NCI-H1694 (cell line): ENCODE measurements at regions not wholly inside any gene's neighbourhood (a gene's known extent, or its start where the extent isn't known, plus 50 kb on each side); places are given as distances from the start of the nearest gene placed in this dataset.

Experiments used
- DNase-seq: peaks from one replicate; lab custom pipeline; 2025; lab: John Stamatoyannopoulos, UW

GRCh38 chr4:92111493-92111892, 192.3 kb upstream of the GRID2 start:
- DNase-seq, result no peak

- no peak for DNase-seq
These were observed 191.0 kb upstream of the GRID2 start for GRCh38 chr4:92112805-92113204.

GRCh38 chr4:92120810-92121498, 182.8 kb upstream of the GRID2 start:
- DNase-seq, result no peak

DNA sequence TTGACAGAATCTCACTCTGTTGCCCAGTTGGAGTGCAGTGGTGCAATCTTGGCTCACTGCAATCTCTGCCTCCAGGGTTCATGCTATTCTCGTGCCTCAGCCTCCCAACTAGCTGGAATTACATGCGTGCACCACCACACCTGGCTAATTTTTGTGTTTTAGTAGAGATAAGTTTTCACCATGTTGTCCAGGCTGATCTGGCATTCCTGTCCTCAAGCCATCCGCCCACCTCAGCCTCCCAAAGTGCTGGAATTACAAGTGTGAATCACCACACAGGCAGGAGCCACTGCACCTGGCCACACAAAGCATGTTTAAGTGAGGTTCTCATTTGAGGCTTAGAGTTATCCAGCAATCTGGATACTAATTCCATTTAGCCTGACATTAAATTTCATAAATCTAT, 180.9 kb upstream of the GRID2 start:
- DNase-seq, result no peak

GRCh38 chr4:92128676-92129075, 175.1 kb upstream of the GRID2 start:
- DNase-seq, result no peak

GRCh38 chr4:92129408-92129994, 174.3 kb upstream of the GRID2 start:
- no peak for DNase-seq

DNA sequence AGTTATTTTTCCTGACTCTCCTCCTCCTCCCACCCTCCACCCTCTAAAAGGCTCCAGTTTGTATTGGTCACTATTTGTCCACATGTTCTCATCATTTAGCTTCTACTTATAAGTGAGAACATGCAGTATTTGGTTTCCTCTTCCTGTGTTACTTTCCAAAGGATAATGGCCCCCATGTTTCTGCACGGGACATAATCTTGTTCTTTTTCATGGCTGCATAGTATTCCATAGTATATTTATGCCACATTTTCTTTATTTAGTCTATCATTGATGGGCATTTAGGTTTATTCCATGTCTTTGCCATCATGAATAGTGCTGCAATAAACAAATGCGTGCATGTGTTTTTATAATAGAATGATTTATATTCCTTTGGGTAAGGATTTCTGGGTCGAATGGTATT, 167.3 kb upstream of the GRID2 start:
- DNase-seq, result no peak

DNA sequence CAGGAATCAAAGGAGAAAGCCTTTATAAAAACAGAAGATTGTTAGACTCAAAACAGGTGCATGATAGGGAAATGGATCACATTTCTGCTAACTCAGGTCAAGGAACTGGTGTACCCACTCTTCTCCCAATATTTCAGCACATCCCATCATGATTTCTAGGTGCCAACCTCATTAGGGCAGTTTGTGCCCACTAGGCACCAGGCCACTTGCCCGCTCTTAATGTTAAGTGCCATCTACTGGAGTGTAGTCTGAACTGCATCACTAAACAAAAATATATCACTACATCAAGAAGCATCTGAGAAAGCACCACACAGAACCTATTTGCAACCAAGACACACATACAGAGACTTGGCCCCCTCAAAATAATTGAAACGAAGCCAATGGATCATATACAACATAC, 140.4 kb upstream of the GRID2 start:
- no peak for DNase-seq

DNA sequence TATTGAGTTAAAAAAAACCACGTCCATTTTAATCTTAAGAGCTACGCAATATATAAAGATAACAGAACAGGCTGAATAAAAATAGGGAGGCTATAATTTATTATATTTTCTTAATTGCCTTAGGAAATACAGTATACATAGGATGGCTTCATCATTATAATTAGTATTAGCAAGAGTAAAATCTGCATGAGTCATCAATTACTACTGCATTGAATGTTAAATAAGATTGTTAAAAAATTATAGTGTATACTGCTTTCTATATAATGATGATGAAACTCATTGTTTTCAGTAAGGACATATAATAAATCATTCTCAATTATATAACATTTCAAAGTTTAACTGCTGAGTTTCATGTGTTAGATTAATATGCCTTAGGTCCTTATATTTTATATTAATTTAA, 133.4 kb upstream of the GRID2 start:
- no peak for DNase-seq

GRCh38 chr4:92172203-92172602, 131.6 kb upstream of the GRID2 start:
- DNase-seq, result no peak

- DNase-seq, result no peak
These were observed 128.5 kb upstream of the GRID2 start for GRCh38 chr4:92175250-92175649.

DNA sequence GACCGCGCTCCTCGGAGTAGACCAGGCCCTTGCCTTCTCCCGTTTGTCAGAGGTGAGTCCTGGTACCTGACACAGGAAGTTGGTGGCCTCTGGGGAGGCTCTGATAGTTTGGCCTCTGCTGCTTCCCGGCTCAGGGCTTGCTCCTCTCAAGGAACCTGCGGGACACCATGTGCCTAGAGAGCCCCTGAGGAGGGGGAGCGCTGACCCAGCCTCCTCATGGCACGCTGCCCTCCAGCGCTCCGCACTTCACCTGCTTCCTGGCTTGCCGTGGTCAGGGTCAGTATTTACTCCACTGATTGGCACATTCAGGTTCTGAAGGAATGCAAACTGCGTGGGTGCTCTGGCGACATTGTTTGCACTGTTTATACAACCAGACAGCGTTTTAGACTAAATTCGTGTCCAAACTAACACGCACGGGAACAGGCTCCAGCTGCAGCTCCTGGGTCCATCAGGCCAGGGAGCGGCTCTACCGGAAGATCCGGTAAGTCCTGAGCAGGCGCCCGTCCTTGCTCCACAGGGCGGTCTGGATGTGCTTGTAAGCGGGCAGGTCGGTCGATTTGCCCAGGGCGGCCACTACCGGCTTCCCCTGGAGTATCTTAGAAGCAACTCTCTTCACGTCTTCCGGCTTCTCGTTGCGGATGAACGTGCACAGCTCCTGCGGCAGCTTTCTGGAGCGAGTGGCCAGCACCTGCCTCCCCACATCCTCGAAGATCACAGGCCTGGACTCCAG, 121.6 kb upstream of the GRID2 start:
- no peak for DNase-seq

DNA sequence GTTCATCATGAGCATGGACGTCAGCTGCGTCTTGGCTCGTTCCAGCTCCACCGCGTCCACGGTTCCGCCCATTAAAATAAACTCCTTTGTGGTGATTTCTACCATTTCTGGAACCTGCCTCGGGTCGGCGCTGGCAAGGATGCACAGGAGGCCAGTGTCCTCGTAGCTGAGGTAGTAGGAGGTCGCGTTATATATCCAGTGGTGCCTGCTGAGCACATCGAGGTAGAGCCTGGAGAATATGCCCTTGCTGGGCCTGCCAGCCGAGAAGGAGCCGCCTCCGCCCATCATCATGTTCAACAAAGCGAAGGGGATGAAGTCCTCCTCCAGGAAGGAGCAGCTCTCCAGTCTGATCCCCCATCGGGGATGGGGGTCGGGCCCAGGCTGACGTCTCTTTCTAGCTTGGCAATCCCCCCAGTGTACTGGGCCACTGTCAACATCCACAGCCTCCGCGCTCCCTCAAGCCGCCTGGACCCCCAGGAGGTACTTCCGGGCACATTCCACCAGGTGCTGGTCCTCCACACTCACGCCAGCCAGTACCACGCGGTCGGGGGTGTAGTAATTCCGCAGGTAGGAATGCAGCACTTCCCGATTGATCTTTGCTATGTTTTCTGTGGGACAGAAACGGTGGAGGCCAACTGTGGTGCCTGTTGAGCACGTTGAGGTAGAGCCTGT, 120.9 kb upstream of the GRID2 start:
- no peak for DNase-seq

DNA sequence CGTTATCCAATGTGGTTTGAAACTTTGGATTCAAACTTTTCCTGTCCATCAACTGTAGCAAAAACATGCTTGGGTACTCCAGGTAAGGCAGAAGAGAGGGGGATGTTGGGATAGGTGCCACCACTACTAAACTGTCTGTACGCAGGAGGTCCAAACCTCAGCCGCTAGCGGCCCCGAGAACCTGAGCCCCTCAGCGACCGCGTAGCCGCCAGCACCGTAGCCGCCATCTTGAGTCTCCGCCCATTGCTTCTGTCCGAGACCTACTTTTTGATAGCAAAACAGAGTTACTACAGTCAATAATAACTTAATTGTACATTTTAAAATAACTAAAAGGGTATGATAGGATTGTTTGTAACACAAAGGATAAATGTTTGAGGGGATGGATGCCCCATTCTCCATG, 119.9 kb upstream of the GRID2 start:
- DNase-seq, result no peak

- DNase-seq, result no peak
These were observed 119.2 kb upstream of the GRID2 start for GRCh38 chr4:92184566-92184965.

- DNase-seq, result no peak
These were observed 117.5 kb upstream of the GRID2 start for GRCh38 chr4:92186239-92186638.

DNA sequence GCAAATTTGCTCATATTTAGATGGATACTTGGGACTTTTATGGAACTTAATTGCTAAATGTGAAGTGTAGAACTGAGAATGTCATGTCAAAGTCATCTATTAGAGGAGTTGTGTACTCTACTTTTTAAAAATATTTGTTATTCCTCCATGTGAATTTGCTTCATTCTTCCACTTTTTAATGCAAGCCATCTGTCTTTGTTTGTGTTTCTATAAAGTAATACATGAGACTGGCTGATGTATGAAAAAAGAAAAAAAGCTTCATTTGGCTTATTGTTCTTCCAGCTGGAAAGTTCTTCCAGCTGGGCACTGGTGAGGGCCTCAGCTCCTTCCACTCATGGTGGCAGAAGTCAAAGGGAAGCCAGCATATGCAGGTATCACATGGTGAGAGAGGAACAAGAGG, 114.6 kb upstream of the GRID2 start:
- no peak for DNase-seq

DNA sequence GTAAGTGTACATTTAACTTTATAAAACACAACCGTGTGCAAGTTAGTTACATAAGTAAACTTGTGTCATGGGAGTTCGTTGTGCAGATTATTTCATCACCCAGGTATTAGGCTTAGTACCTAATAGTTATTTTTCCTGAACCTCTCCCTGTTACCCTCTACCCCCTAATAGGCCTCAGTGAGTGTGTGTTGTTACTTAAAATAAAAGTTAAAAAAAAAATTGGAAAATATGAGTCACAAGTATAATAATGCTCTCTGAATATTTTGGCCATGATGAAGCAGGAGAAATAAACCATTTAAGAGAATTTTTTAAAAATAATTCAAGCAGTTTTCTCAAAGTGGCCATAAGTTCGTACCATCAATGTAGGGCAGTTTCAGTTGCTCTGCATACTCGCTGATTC, 105.1 kb upstream of the GRID2 start:
- no peak for DNase-seq

DNA sequence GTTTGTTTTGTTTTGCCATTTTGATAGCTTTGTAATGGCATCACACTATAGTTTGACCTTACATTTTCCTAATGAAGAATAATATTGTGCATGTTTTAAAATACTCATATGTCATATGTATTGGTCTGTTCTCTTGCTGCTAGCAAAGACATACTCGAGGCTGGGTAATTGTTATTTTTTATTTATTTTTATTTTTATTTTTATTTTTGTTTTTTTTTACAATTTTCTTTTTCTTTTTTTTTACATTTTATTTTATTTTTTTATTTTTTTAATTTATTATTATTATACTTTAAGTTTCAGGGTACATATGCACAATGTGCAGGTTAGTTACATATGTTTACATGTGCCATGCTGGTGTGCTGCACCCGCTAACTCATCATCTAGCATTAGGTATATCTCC, 104.6 kb upstream of the GRID2 start:
- DNase-seq, result no peak

DNA sequence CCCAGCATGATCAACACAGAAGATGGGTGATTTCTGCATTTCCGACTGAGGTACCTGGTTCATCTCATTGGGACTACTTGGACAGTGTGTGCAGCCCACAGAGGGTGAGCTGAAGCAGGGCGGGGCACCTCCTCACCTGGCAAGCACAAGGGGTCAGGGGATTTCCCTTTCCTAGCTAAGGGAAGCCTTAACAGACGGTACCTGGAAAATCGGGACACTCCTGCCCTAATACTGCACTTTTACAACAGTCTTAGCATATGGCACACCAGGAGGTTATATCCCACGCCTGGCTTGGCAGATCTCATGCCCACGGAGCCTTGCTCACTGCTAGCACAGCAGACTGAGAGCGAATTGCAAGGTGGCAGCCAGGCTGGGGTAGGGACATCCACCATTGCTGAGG, 92.9 kb upstream of the GRID2 start:
- no peak for DNase-seq

DNA sequence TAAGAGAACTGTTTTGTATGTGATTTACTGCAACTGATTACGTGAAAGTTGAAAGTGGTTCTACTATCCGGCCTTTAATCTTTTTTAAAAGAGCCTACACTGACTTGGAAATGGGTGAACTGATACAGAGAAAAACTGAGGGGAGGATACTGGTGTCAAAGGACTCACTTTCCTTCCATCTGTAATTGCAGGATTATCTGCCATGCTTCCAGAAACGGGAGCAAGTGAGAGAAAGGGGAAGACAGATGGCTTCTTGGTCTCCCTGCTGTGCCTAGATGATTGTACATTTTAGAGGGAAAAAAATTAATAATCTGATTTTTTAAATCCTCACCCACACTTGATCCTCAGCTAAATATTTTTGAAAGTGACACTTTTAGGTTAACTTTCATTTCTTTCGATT, 88.3 kb upstream of the GRID2 start:
- DNase-seq, result no peak

DNA sequence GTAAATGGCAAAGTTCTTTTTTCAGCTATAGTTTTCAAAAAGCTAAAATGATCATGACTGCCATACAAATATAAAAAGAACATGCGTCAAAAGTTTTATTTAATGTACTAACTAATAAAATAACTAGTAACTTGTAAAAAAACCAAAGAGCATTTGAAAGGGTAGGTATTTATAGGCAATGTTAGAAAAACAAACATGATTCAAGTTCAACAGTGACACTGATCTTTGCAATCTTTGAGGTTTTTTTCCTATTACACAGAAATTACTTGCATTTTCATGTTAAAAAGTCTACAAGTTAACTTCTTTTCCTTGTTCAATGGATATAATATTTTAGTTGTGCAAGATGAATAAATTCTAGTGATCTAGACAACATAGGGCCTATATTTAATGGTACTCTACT, 72.3 kb upstream of the GRID2 start:
- no peak for DNase-seq

DNA sequence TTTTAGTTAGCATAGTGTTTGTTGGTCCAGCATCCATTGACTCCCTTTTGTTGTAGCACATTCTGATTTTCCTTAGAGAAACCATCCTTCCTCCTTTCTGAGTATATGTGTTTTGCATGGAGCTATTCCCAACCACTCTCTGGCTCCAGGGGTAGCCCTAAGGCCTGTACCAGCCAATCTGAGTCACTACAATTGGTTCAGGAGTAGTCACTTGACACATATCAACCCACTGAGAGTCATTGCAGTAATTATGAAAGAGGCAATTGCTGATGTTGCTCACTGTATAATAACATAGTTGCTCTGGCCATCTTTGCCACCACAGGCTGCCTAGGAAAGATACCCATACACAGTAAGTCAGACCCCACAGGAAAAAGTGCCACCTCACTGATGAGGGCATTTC, 71.2 kb upstream of the GRID2 start:
- no peak for DNase-seq
